ACHN (cell line): ENCODE measurements at regions not wholly inside any gene's neighbourhood (a gene's known extent, or its start where the extent isn't known, plus 50 kb on each side); places are given as distances from the start of the nearest gene placed in this dataset.

Source experiments
- DNase-seq: peaks from one replicate; pipeline ENCODE4 v3.0.0-alpha.2; 2015
- in situ Hi-C: cut with HindIII; loops from 2 replicates; pipeline ENCODE4 v1.10.0; 2017; ENCODE audit warnings: low sequenced_read_pairs, low pct_ligation_motif_present, low pct_unique_long_range_greater_than_20kb

- in situ Hi-C loops = no loop called here
Measured at GRCh38 chr16:85259115-85259831, 147.0 kb upstream of the CIBAR2 start.

DNA sequence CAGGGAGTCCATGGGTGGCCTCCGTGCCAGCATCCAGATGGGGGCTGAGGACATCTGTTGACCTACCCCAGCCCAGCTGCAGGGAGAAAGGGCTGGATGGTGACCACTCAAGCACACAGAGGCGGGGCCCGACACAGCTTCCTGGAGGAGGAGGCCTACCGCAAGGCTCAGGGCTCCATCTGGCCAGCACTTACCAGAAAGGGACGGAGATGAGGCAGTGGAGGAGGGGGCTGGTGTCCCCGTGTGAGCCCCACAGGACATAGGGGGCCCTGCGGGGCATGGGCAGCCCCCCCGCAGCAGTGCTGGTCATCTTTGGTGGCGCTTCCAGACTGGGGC, 147.5 kb upstream of the CIBAR2 start:
- no peak for DNase-seq
- in situ Hi-C loops = no loop called here

More at GRCh38 chr16:85259115-85259831, 147.0 kb upstream of the CIBAR2 start:
- no peak for DNase-seq

DNA sequence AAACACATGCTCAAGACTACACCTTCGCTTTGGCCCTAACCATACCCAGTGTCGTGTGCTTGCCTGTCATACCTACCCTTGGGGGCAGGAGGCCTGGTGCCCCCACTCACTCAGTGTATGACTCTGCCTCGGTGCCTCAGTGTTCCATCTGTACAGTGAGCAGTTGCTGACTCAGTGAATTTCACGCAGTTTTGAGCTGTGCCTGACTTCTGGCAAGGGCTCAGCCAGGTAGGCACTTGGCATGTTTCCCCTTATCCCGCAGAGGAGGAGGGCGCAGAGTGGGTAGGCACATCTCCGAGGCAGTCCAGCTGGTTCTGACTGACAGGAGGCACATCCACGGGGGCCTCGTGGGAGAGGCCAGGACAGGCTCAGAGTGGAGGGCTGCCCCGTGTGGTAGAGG, 148.9 kb upstream of the CIBAR2 start:
- no peak for DNase-seq
- in situ Hi-C loops = no loop called here

DNA sequence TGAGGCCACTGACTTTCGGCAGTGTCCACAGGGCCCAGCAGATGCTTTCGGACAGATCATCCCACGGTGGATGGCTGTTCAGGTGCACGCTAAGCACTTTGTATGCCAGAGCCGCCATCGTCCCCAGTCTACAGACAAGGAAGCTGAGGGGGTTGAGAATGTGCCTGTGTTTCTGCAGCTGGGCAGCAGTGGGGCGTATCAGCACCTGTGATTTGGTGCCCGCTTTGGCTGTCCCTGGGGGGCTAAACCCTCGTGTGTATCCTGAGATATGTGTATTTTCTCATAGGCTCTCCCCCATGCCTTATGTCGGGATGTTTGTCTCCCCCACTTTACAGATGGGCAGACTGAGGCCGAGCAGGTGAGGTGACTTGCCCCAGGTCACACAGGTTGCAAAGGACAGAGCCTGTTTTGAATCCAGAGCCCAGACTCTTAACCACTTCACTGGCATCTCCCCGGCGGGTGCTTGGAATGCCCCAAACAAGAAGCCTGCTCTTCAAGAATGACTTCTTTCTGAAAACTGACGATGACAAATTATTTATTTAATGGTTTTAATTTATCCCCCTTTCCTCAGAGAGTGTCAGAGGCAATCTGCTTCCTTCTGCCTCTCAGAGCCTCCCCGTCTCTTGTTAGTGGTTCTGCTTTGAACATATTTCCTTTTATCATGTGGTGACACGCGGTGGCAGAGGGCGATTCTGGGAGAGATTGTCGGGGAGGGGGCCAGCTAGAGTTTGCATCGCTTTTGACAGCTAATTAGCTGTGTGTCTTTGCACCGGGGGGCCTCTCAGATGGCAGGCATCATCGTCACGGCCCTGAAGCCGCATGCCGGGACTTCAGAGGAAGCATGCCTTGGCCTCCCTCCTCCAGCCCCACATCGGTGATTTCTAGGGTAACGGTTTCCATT, 149.6 kb upstream of the CIBAR2 start:
- no peak for DNase-seq
- in situ Hi-C loops = no loop called here

GRCh38 chr16:85262558-85263238, 150.4 kb upstream of the CIBAR2 start:
- in situ Hi-C loops = no loop called here
- DNase-seq = no peak

DNA sequence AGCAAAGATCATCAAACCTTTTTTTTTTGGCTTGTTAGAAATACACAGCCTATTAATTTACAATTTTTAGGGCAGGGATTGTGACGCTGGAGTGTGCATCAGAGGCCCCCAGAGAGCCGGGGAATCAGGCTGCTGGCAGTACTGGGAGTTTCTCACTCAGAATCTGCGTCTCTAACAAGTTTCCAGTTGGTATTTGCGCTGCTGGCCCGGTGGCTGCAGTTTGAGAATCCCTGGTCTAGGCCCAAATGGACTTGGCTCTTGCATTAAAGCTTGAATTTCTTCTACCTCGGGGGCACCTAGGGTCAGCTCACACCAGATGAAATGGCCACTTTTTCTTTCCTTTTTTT, 150.9 kb upstream of the CIBAR2 start:
- DNase-seq = no peak
- in situ Hi-C loops = no loop called here

DNA sequence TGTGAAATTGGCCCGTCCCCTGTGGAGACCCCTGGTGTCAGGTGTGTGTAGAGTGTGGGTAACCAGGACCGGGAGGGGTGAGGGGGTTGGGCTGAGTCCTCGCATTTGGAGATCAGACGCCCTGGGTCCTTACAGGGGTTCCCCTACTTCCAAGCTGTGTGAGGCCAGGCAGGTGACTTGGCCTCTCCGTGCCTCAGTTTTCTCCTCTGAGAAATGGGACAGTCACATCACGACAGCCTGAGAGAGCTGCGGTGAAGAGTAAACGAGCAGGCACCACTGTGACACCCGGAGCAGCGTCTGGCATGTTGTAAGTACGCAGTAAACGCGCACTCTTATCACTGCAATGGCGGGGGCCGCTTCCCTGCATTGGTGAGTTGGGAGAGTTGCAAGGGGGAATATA, 152.5 kb upstream of the CIBAR2 start:
- no peak for DNase-seq
- in situ Hi-C loops = no loop called here

DNA sequence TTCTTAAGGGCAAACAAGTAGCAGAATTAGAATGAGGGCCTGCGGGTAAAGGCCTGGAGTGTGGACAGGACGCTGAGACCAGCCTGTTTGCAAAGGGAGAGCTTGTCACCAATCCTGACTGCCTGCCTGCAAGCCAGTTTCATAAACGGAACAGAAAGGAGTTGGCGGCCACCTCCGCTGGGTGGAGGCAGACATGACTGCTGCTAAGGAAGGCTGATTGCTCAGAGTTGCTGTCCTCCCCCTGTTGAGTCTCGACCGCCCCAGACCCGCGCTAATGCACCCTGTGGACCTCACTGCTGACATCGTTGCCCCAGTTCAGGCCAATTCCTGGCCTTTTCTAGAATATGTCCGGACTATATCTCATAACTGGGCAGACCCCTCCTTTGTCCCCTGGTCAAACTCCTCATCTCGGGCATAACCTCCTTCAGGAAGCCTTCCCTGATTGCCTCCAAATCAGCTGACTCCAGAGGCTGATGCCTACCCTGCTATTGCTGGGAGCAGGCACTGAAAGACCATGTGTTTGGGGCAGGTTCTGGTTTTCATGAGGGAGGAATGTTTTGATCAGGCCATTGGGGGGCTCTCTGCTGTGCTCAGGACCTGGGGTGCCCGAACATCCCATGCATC, 153.0 kb upstream of the CIBAR2 start:
- DNase-seq = no peak
- in situ Hi-C loops = no loop called here

- in situ Hi-C loops = no loop called here
Measured at GRCh38 chr16:85265810-85266209, 153.5 kb upstream of the CIBAR2 start.

DNA sequence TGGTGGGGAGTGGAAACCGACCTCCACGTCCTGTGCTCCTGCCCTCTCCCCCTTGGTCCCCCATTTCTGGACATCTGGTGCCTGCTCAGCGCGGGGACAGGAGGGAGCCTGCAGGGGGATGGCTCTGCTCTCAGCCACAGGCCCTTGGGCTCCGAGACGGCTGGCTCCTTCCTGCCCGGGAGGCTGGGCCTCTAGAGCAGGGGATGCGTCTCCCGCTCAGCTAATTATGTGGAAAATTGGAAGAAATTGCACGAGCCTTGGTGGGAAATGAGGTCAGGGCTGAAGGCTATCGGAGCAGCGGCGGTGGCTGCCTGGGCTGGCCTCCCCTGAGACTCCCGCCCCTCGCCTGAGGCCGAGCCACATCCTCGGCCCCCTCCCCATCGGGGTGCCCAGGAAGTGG, 154.6 kb upstream of the CIBAR2 start:
- no peak for DNase-seq
- in situ Hi-C loops = no loop called here

More at GRCh38 chr16:85265810-85266209, 153.5 kb upstream of the CIBAR2 start:
- no peak for DNase-seq

DNA sequence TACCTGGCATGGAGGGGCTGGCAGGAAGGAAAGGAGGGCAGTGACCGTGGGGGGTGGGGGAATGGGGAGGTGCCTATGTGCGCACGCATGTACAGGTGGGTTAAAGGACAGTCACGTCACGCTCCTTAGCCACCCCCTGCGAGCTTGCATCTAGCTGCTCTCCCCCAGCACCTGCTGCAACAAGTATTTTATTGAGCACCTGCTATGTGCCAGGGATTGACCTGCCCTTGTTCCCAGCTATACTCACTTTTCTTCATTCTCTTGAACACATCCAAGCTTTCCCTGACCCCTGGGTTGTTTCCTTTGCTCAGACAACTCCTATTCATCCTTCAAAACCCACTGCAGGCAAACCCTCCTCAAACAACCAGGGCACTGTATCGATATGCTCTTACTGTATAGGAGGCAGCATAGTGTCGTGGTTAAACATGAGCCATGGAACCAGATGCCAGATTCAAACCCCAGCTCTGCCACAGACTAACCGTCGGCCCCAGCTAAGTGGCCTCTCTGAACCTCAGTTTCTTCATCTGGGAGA, 155.2 kb upstream of the CIBAR2 start:
- in situ Hi-C loops = no loop called here
- no peak for DNase-seq

- in situ Hi-C loops = no loop called here
- DNase-seq = no peak
Measured at GRCh38 chr16:85269165-85269564, 156.9 kb upstream of the CIBAR2 start.

GRCh38 chr16:85270374-85270773, 158.1 kb upstream of the CIBAR2 start:
- in situ Hi-C loops = no loop called here

GRCh38 chr16:85271198-85271597, 158.9 kb upstream of the CIBAR2 start:
- DNase-seq = no peak
- in situ Hi-C loops = no loop called here

More at GRCh38 chr16:85270374-85270773, 158.1 kb upstream of the CIBAR2 start:
- DNase-seq = no peak

DNA sequence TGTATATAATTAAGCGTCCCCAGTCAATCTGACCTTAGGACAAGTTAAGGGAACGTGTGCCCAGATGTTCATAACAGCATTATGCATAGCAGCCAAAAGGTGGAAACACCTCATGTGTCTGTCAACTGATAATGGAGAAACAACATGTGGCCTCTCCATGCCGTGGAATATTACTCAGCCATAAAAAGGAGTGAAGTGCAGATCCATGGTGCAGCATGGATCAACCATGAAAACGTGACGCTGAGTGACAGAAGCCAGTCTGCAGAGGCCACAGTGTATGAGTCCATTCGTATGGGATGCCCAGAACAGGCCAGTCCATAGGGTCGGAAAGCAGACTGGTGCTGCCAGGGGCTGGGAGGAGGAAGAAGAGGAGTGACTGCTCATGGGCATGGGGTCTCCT, 161.0 kb upstream of the CIBAR2 start:
- in situ Hi-C loops = no loop called here
- no peak for DNase-seq

- in situ Hi-C loops = no loop called here
- no peak for DNase-seq
Measured at GRCh38 chr16:85274501-85274900, 162.2 kb upstream of the CIBAR2 start.

DNA sequence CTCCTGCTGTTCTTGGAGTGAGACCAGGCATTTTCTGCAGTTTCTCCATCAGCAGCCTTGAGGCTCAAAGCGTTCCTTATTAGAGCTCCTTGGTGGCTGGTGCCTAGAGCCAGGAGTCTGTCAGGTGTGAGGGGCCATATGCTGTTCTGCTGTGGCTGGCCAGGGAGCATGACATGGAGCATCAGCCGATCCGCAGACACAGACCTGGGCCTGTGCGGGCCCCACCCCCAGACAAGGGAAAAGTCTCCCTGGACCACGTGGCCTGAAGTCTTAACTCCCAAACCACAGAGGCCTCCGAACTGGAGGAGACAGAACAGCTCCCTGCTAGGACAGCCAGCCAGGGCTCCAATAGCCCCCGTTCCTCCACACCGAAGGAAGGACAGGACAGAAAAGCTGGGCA, 162.7 kb upstream of the CIBAR2 start:
- DNase-seq = no peak
- in situ Hi-C loops = no loop called here

- peak; percentile 67 for DNase-seq
- in situ Hi-C loops = no loop called here
Measured at GRCh38 chr16:85275533-85276249, 163.4 kb upstream of the CIBAR2 start.
